Liver (tissue), 8 donors: ENCODE measurements at regions not wholly inside any gene's neighbourhood (a gene's known extent, or its start where the extent isn't known, plus 50 kb on each side); places are given as distances from the start of the nearest gene placed in this dataset.

Experiments used
- DNase-seq: peaks from one replicate; pipeline ENCODE4 v3.0.0-alpha.2; 2017; ENCODE audit warnings: low spot score
- H3K27ac ChIP-seq, 2 donors: one replicate each; pipeline ENCODE4 v1.7.0; 2013; ENCODE audit warnings: inconsistent platforms in 2 of 2, low read length in 2 of 2, control low read depth in 1 of 2, low read depth in 1 of 2, mild to moderate bottlenecking in 1 of 2
- H3K27me3 ChIP-seq, 4 donors: one replicate each; pipeline versions ENCODE4 v1.6.1 to v1.7.0; 2013; ENCODE audit warnings: low read length in 3 of 4, inconsistent platforms in 1 of 4, mild to moderate bottlenecking in 1 of 4, moderate library complexity in 1 of 4; ENCODE audit not compliant: control insufficient read depth in 4 of 4, insufficient read depth in 4 of 4
- H3K36me3 ChIP-seq, 4 donors: one replicate each; pipeline versions ENCODE4 v1.6.1 to v1.7.0; 2013; ENCODE audit warnings: low read length in 3 of 4, mild to moderate bottlenecking in 3 of 4, low read depth in 1 of 4, moderate library complexity in 1 of 4; ENCODE audit not compliant: control insufficient read depth in 4 of 4, insufficient read depth in 3 of 4
- H3K4me1 ChIP-seq, 4 donors: one replicate each; pipeline versions ENCODE4 v1.6.1 to v1.7.0; 2013; ENCODE audit warnings: low read length in 3 of 4, mild to moderate bottlenecking in 3 of 4, moderate library complexity in 1 of 4; ENCODE audit not compliant: control insufficient read depth in 4 of 4, insufficient read depth in 4 of 4
- H3K4me3 ChIP-seq, 3 donors: one replicate each; pipeline versions ENCODE4 v1.6.1 to v1.7.0; 2013; ENCODE audit warnings: low read length in 3 of 3, control low read depth in 1 of 3, low read depth in 1 of 3, mild to moderate bottlenecking in 1 of 3
- H3K9ac ChIP-seq, 2 donors: one replicate each; pipeline ENCODE4 v1.7.0; 2013; ENCODE audit warnings: low read length in 2 of 2, mild to moderate bottlenecking in 2 of 2, moderate library complexity in 2 of 2, control low read depth in 1 of 2, low read depth in 1 of 2
- H3K9me3 ChIP-seq, 4 donors: one replicate each; pipeline versions ENCODE4 v1.6.1 to v1.7.0; 2013; ENCODE audit warnings: low read length in 3 of 4; ENCODE audit not compliant: control insufficient read depth in 4 of 4
- EGR1 ChIP-seq, 2 donors: IDR thresholded peaks; 2 replicates each; pipeline ENCODE4 v1.6.1; 2016 to 2018; ENCODE audit warnings: antibody characterized with exemption in 2 of 2, low read depth in 2 of 2
- FOXA1 ChIP-seq: IDR thresholded peaks from 2 replicates; pipeline ENCODE4 v1.6.1; 2016; ENCODE audit warnings: antibody characterized with exemption
- GABPA ChIP-seq, 2 donors: IDR thresholded peaks in 1 of 2; conservative IDR thresholded peaks in 1 of 2; 2 replicates each; pipeline ENCODE4 v1.6.1; 2016; ENCODE audit warnings: antibody characterized with exemption in 2 of 2, mild to moderate bottlenecking in 1 of 2, moderate library complexity in 1 of 2
- JUND ChIP-seq, 2 donors: IDR thresholded peaks; 2 replicates each; pipeline ENCODE4 v1.6.1; 2016; ENCODE audit warnings: antibody characterized with exemption in 2 of 2
- RAD21 ChIP-seq, 2 donors: IDR thresholded peaks; 2 replicates each; pipeline ENCODE4 v1.6.1; 2016; ENCODE audit warnings: antibody characterized with exemption in 2 of 2, mild to moderate bottlenecking in 2 of 2
- RXRA ChIP-seq, 2 donors: IDR thresholded peaks; 2 replicates each; pipeline ENCODE4 v1.6.1; 2017 to 2018; ENCODE audit warnings: antibody characterized with exemption in 2 of 2, mild to moderate bottlenecking in 1 of 2
- TAF1 ChIP-seq: conservative IDR thresholded peaks from 2 replicates; pipeline ENCODE4 v1.6.1; 2016; ENCODE audit warnings: antibody characterized with exemption, mild to moderate bottlenecking
- YY1 ChIP-seq: IDR thresholded peaks from 2 replicates; pipeline ENCODE4 v1.6.1; 2016; ENCODE audit warnings: antibody characterized with exemption, mild to moderate bottlenecking
- WGBS: extraction: QIAGEN DNeasy Blood & Tissue Kit; methylation state at CpG from one replicate; pipeline ENCODE4 v1.1.7; 2013; 5-methylcytosine and 5-hydroxymethylcytosine counted together
- TF ChIP-seq, protein P1 (sequence below): fragments of 150-350 bp; IDR thresholded peaks from 2 replicates; pipeline ENCODE4 v1.5.1; 2017; ENCODE audit warnings: improper control_type of control experiment, low read depth, low read length; ENCODE audit not compliant: missing input control
- TF ChIP-seq, protein P2 (sequence below): IDR thresholded peaks from 2 replicates; pipeline ENCODE4 v1.6.1; 2016; ENCODE audit warnings: antibody characterized with exemption
- TF ChIP-seq, protein P3 (sequence below): IDR thresholded peaks from 2 replicates; pipeline ENCODE4 v1.6.1; 2016; ENCODE audit warnings: antibody characterized with exemption, mild to moderate bottlenecking
- donor health status: healthy.
- donor health status: healthy.
- donor health status: healthy.
- donor health status: healthy.
- donor health status: healthy.

DNA sequence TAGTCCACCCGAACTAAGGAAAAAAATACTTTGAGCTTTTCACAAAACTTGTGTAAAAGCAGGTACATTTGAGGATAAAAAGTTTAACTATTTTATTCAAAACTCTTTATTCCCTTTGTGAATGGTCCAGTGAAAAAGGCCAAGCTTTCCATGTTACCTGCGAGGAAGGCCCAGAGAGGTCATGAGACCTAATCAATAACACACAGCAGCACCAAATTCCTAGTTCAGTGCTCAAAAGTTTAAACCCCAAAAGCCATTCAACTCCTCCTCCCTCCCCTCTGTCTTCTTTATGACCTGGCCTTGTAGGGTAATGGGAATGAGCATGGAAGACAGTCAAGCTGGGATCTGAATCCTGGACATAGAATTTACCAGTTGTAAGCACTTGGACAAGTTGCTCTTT is 151.9 kb upstream of the FGGY start:
- Histone ChIP-seq H3K36me3 (no peaks in the 10 kb centered on the region), H3K27ac (no peak overlapping the region), H3K4me3 (no peak overlapping the region), H3K4me1 (peaks cover 0 to 4% (median under 1%) of the 10 kb centered on the region in 4 donors), H3K9ac (no peak overlapping the region), H3K27me3 (no peaks in the 10 kb centered on the region), H3K9me3 (no peaks in the 10 kb centered on the region)
- DNase-seq = no peak
- TF ChIP-seq, protein P1, sequence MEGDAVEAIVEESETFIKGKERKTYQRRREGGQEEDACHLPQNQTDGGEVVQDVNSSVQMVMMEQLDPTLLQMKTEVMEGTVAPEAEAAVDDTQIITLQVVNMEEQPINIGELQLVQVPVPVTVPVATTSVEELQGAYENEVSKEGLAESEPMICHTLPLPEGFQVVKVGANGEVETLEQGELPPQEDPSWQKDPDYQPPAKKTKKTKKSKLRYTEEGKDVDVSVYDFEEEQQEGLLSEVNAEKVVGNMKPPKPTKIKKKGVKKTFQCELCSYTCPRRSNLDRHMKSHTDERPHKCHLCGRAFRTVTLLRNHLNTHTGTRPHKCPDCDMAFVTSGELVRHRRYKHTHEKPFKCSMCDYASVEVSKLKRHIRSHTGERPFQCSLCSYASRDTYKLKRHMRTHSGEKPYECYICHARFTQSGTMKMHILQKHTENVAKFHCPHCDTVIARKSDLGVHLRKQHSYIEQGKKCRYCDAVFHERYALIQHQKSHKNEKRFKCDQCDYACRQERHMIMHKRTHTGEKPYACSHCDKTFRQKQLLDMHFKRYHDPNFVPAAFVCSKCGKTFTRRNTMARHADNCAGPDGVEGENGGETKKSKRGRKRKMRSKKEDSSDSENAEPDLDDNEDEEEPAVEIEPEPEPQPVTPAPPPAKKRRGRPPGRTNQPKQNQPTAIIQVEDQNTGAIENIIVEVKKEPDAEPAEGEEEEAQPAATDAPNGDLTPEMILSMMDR = no peak
- TF ChIP-seq JUND (IDR thresholded peaks at IDR 0.05) = no peak
- TF ChIP-seq RAD21 (IDR thresholded peaks at IDR 0.05) = no peak
- TF ChIP-seq, protein P2, sequence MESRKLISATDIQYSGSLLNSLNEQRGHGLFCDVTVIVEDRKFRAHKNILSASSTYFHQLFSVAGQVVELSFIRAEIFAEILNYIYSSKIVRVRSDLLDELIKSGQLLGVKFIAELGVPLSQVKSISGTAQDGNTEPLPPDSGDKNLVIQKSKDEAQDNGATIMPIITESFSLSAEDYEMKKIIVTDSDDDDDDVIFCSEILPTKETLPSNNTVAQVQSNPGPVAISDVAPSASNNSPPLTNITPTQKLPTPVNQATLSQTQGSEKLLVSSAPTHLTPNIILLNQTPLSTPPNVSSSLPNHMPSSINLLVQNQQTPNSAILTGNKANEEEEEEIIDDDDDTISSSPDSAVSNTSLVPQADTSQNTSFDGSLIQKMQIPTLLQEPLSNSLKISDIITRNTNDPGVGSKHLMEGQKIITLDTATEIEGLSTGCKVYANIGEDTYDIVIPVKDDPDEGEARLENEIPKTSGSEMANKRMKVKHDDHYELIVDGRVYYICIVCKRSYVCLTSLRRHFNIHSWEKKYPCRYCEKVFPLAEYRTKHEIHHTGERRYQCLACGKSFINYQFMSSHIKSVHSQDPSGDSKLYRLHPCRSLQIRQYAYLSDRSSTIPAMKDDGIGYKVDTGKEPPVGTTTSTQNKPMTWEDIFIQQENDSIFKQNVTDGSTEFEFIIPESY = no peak
- TF ChIP-seq, protein P3, sequence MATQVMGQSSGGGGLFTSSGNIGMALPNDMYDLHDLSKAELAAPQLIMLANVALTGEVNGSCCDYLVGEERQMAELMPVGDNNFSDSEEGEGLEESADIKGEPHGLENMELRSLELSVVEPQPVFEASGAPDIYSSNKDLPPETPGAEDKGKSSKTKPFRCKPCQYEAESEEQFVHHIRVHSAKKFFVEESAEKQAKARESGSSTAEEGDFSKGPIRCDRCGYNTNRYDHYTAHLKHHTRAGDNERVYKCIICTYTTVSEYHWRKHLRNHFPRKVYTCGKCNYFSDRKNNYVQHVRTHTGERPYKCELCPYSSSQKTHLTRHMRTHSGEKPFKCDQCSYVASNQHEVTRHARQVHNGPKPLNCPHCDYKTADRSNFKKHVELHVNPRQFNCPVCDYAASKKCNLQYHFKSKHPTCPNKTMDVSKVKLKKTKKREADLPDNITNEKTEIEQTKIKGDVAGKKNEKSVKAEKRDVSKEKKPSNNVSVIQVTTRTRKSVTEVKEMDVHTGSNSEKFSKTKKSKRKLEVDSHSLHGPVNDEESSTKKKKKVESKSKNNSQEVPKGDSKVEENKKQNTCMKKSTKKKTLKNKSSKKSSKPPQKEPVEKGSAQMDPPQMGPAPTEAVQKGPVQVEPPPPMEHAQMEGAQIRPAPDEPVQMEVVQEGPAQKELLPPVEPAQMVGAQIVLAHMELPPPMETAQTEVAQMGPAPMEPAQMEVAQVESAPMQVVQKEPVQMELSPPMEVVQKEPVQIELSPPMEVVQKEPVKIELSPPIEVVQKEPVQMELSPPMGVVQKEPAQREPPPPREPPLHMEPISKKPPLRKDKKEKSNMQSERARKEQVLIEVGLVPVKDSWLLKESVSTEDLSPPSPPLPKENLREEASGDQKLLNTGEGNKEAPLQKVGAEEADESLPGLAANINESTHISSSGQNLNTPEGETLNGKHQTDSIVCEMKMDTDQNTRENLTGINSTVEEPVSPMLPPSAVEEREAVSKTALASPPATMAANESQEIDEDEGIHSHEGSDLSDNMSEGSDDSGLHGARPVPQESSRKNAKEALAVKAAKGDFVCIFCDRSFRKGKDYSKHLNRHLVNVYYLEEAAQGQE = no peak
- TF ChIP-seq GABPA (IDR thresholded peaks at IDR 0.05 in 1 of 2, conservative IDR thresholded peaks at IDR 0.05 in 1 of 2) = no peak
- no peak for TF ChIP-seq YY1
- no peak for TF ChIP-seq FOXA1
- TF ChIP-seq EGR1 (IDR thresholded peaks at IDR 0.05; ENCODE audit: low read depth in 2 of 2) = no peak
- 98% methylated on average over 2 of the region's 2 CpGs for WGBS

DNA sequence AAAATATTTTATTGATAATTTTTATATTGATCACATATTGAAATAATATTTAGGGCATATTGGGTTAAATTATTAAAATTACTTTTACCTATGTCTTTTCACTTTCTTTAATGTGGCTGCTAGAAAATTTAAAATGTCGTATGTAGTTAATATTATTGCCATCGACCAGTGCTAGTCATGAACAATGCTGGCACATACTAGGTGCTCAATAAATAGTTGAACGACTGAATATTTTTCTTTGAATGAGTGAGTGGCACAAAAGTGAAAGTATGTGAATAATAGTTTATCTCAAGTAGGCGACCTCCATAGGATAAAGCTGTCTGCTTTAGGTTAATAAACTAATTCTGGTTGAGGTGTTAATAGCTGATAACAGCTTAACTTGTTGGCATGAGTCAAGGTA is 150.8 kb upstream of the FGGY start:
- Histone ChIP-seq H3K9me3 (no peaks in the 10 kb centered on the region), H3K27me3 (no peaks in the 10 kb centered on the region), H3K36me3 (no peaks in the 10 kb centered on the region), H3K9ac (no peak overlapping the region), H3K4me1 (peaks cover 0 to 4% (median under 1%) of the 10 kb centered on the region in 4 donors), H3K4me3 (no peak overlapping the region), H3K27ac (no peak overlapping the region)
- no peak for DNase-seq
- TF ChIP-seq FOXA1 (no peak), TAF1 (no peak), RXRA (IDR thresholded peaks at IDR 0.05) (no peak)
- WGBS = 87% methylated on average over 4 of the region's 4 CpGs
